Esophagus squamous epithelium (tissue), 4 donors: ENCODE measurements at regions not wholly inside any gene's neighbourhood (a gene's known extent, or its start where the extent isn't known, plus 50 kb on each side); places are given as distances from the start of the nearest gene placed in this dataset.
"Not testable (repeated sequence)": the region's sequence is repeated elsewhere in the genome, so short reads cannot be mapped to it uniquely, and the experiment has no call there.

Experiments used
- CTCF ChIP-seq, 6 experiments: fragments of 450-650 bp in 4 of 6; fragments of 200-600 bp in 2 of 6; sonication (generic) in 2 of 6; IDR thresholded peaks; one replicate each; pipeline ENCODE4 v1.5.1; 2016 to 2019; ENCODE audit warnings: antibody characterized with exemption in 6 of 6, mild to moderate bottlenecking in 4 of 6, moderate library complexity in 4 of 6
- POLR2A ChIP-seq, 4 donors: fragments of 450-650 bp; IDR thresholded peaks; one replicate each; pipeline ENCODE4 v1.6.1; 2017; ENCODE audit warnings: antibody characterized with exemption in 4 of 4, mild to moderate bottlenecking in 4 of 4, moderate library complexity in 3 of 4

- TF ChIP-seq POLR2A, CTCF (IDR thresholded peaks at IDR 0.05): not testable (repeated sequence)
Measured at GRCh38 chr2:228425411-228426060, 244.0 kb upstream of the SPHKAP start.
